Brain pericyte (primary cell): ENCODE measurements at regions not wholly inside any gene's neighbourhood (a gene's known extent, or its start where the extent isn't known, plus 50 kb on each side); places are given as distances from the start of the nearest gene placed in this dataset.

Experiments used
- DNase-seq: peaks from one replicate; pipeline ENCODE4 v3.0.0-alpha.2; 2012; ENCODE audit warnings: low read depth, low spot score

- DNase-seq = no peak
Measured at GRCh38 chr9:79371948-79372555, 199.7 kb upstream of the TLE4 start.

GRCh38 chr9:79377339-79377855 is 194.4 kb upstream of the TLE4 start:
- no peak for DNase-seq

- no peak for DNase-seq
Measured at GRCh38 chr9:79378107-79378506, 193.7 kb upstream of the TLE4 start.

GRCh38 chr9:79382044-79382443 is 189.7 kb upstream of the TLE4 start:
- DNase-seq = no peak

- DNase-seq = no peak
Measured at GRCh38 chr9:79382458-79382857, 189.3 kb upstream of the TLE4 start.

- DNase-seq = no peak
Measured at GRCh38 chr9:79383096-79383495, 188.7 kb upstream of the TLE4 start.

GRCh38 chr9:79384091-79384490 is 187.7 kb upstream of the TLE4 start:
- no peak for DNase-seq

- no peak for DNase-seq
Measured at GRCh38 chr9:79384501-79384900, 187.3 kb upstream of the TLE4 start.

- DNase-seq = no peak
Measured at GRCh38 chr9:79387101-79387835, 184.5 kb upstream of the TLE4 start.

- DNase-seq = no peak
Measured at GRCh38 chr9:79390077-79390698, 181.6 kb upstream of the TLE4 start.

- no peak for DNase-seq
Measured at GRCh38 chr9:79390781-79391770, 180.7 kb upstream of the TLE4 start.

GRCh38 chr9:79395228-79395627 is 176.5 kb upstream of the TLE4 start:
- no peak for DNase-seq

- no peak for DNase-seq
Measured at GRCh38 chr9:79395755-79396154, 176.0 kb upstream of the TLE4 start.

GRCh38 chr9:79396168-79396567 is 175.6 kb upstream of the TLE4 start:
- no peak for DNase-seq

- DNase-seq = no peak
Measured at GRCh38 chr9:79403495-79403894, 168.3 kb upstream of the TLE4 start.

- DNase-seq = peak; percentile 25
Measured at GRCh38 chr9:79408200-79408599, 163.6 kb upstream of the TLE4 start.

- no peak for DNase-seq
Measured at GRCh38 chr9:79408617-79409016, 163.1 kb upstream of the TLE4 start.

- no peak for DNase-seq
Measured at GRCh38 chr9:79409182-79409823, 162.5 kb upstream of the TLE4 start.

- DNase-seq = no peak
Measured at GRCh38 chr9:79425840-79426239, 145.9 kb upstream of the TLE4 start.

GRCh38 chr9:79428422-79428821 is 143.3 kb upstream of the TLE4 start:
- peak; percentile 22 for DNase-seq

GRCh38 chr9:79430619-79431018 is 141.1 kb upstream of the TLE4 start:
- DNase-seq = no peak
